ENCODE measurements at regions not wholly inside any gene's neighbourhood (a gene's known extent, or its start where the extent isn't known, plus 50 kb on each side); places are given as distances from the start of the nearest gene placed in this dataset.

DNA sequence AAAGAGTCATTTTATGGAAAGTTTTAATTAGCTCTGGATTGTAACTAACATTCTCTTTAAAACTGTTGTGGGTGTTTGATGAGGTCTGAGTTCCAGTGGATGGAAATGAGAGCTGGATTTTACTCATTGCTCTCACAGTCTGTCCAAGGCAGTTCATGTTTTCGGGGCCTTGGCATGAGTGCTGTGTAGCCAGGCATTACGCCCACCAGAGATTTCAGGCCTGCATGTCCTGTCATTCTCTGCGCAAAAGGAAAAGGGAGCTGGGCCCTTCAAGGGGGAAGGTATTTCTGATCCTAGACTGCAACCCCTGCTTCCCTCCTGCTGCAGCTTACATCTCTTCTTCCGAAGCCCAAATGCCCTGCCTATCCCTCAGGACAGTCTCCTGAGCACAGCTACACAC, 499.6 kb upstream of the TRPC7 start:
- Histone ChIP-seq H3K4me1 (no peaks in the 10 kb centered on the region), H3K9me3 (replicated peaks) (no peaks in the 10 kb centered on the region), H3K27me3 (ENCODE audit: low read depth) (no peaks in the 10 kb centered on the region), H3K36me3 (no peaks in the 10 kb centered on the region), H3K4me3 (no peak overlapping the region), H3K27ac (replicated peaks) (no peak overlapping the region)
- intact Hi-C loops (cut with micrococcal nuclease): no loop called here
- TF ChIP-seq, protein P1, sequence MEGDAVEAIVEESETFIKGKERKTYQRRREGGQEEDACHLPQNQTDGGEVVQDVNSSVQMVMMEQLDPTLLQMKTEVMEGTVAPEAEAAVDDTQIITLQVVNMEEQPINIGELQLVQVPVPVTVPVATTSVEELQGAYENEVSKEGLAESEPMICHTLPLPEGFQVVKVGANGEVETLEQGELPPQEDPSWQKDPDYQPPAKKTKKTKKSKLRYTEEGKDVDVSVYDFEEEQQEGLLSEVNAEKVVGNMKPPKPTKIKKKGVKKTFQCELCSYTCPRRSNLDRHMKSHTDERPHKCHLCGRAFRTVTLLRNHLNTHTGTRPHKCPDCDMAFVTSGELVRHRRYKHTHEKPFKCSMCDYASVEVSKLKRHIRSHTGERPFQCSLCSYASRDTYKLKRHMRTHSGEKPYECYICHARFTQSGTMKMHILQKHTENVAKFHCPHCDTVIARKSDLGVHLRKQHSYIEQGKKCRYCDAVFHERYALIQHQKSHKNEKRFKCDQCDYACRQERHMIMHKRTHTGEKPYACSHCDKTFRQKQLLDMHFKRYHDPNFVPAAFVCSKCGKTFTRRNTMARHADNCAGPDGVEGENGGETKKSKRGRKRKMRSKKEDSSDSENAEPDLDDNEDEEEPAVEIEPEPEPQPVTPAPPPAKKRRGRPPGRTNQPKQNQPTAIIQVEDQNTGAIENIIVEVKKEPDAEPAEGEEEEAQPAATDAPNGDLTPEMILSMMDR (IDR thresholded peaks at IDR 0.05; ENCODE audit: borderline replicate concordance): no peak
- DNase-seq: no peak

DNA sequence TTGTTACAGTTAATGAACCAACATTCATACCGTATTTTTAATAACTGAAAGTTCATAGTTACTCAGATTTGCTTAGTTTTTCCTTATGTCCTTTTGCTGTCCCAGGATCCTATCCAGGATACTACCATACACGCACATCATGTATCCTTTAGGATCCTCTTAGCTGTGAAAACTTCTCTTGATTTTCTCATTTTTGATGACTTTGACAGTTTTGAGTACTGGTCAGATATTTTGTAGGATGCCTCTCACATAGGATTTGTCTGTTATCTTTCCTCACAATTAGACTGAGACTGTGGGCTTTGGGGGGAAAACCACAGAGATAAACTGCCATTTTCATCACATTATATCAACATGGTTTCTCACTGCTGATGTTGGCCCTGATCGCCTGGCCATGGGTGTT, 491.3 kb upstream of the TRPC7 start:
- Histone ChIP-seq H3K9me3 (replicated peaks) (peaks cover 16% of the 10 kb centered on the region), H3K27me3 (ENCODE audit: low read depth) (no peaks in the 10 kb centered on the region), H3K36me3 (no peaks in the 10 kb centered on the region), H3K4me3 (no peak overlapping the region), H3K4me1 (no peaks in the 10 kb centered on the region), H3K27ac (replicated peaks) (no peak overlapping the region)
- TF ChIP-seq, protein P1 (IDR thresholded peaks at IDR 0.05; ENCODE audit: borderline replicate concordance): no peak
- intact Hi-C loops (cut with micrococcal nuclease): no loop called here
- no peak for DNase-seq

GRCh38 chr5:136853971-136854370, 488.6 kb upstream of the TRPC7 start:
- no peak for DNase-seq
- peaks cover 41% of the 10 kb centered on the region for H3K9me3 ChIP-seq (replicated peaks)
- no peak overlapping the region for H3K4me3 ChIP-seq
- intact Hi-C loops (cut with micrococcal nuclease): no loop called here
- H3K27me3 ChIP-seq (ENCODE audit: low read depth): no peaks in the 10 kb centered on the region
- H3K36me3 ChIP-seq: no peaks in the 10 kb centered on the region
- TF ChIP-seq, protein P1 (IDR thresholded peaks at IDR 0.05; ENCODE audit: borderline replicate concordance): no peak
- no peak overlapping the region for H3K27ac ChIP-seq (replicated peaks)
- H3K4me1 ChIP-seq: no peaks in the 10 kb centered on the region

- DNase-seq: no peak
- Histone ChIP-seq H3K27me3 (ENCODE audit: low read depth) (no peaks in the 10 kb centered on the region), H3K27ac (replicated peaks) (no peak overlapping the region), H3K36me3 (no peaks in the 10 kb centered on the region), H3K9me3 (replicated peaks) (no peaks in the 10 kb centered on the region), H3K4me3 (no peak overlapping the region), H3K4me1 (no peaks in the 10 kb centered on the region)
- TF ChIP-seq, protein P1 (IDR thresholded peaks at IDR 0.05; ENCODE audit: borderline replicate concordance): no peak
- intact Hi-C loops (cut with micrococcal nuclease): no loop called here
Measured at GRCh38 chr5:136840601-136841000, 475.3 kb upstream of the TRPC7 start.

DNA sequence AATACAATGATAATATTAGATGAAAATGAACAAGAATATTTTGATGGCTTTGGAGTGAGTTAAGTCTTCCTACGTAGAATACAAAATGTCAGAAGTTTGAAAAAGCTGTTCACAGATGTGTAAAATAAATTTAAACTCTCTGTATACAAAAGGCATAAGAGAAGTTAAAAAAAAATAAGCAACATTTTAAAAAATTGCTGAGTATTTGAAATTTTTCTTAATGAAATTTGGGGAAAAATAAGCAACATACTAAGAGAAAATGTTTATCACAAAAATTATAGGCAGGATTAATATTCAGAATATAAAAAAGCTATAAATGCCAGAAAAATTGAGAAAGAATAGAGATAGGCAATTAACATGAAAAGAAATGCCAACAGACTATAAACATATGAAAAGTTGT, 470.7 kb upstream of the TRPC7 start:
- Histone ChIP-seq H3K4me3 (no peak overlapping the region), H3K27me3 (ENCODE audit: low read depth) (peaks cover 11% of the 10 kb centered on the region), H3K36me3 (no peaks in the 10 kb centered on the region), H3K9me3 (replicated peaks) (no peaks in the 10 kb centered on the region), H3K4me1 (no peaks in the 10 kb centered on the region), H3K27ac (replicated peaks) (no peak overlapping the region)
- no peak for DNase-seq
- TF ChIP-seq, protein P1 (IDR thresholded peaks at IDR 0.05; ENCODE audit: borderline replicate concordance): no peak
- intact Hi-C loops (cut with micrococcal nuclease): no loop called here

- Histone ChIP-seq H3K27ac (replicated peaks) (no peak overlapping the region), H3K36me3 (no peaks in the 10 kb centered on the region), H3K9me3 (replicated peaks) (no peaks in the 10 kb centered on the region), H3K4me3 (no peak overlapping the region), H3K27me3 (ENCODE audit: low read depth) (no peaks in the 10 kb centered on the region), H3K4me1 (peaks cover 13% of the 10 kb centered on the region)
- no peak for DNase-seq
- TF ChIP-seq, protein P1 (IDR thresholded peaks at IDR 0.05; ENCODE audit: borderline replicate concordance): no peak
- intact Hi-C loops (cut with micrococcal nuclease): no loop called here
Measured at GRCh38 chr5:136820848-136821247, 455.5 kb upstream of the TRPC7 start.
